Peyer's patch (tissue), 4 donors: ENCODE measurements at regions not wholly inside any gene's neighbourhood (a gene's known extent, or its start where the extent isn't known, plus 50 kb on each side); places are given as distances from the start of the nearest gene placed in this dataset.

Source experiments
- CTCF ChIP-seq, 6 experiments: fragments of 450-650 bp in 4 of 6; fragments of 200-600 bp in 2 of 6; sonication (generic) in 1 of 6; IDR thresholded peaks; one replicate each; pipeline ENCODE4 v1.5.1; 2017 to 2019; ENCODE audit warnings: antibody characterized with exemption in 6 of 6, mild to moderate bottlenecking in 3 of 6, moderate library complexity in 1 of 6
- POLR2A ChIP-seq, 2 donors: fragments of 450-650 bp; IDR thresholded peaks; one replicate each; pipeline ENCODE4 v1.5.1; 2017; ENCODE audit warnings: antibody characterized with exemption in 2 of 2, mild to moderate bottlenecking in 2 of 2, moderate library complexity in 2 of 2

DNA sequence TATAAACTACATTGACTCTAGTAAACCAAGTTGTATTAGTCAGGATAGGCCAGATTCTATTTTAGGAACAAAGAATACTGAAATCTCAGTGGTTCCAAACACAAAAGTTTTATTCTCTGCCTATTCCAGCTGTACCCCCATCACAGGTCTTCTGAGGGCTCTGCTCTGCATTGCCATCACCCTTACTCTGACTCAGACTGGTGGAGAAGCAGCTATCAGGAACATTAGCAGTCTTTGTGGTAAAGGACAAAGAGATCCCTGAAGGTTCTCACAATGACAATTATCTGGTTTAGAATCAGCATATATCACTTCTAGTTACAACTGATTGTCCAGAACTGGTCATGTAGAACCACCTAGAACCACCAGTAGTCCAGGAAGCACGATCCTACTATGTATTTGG lies 251.1 kb downstream of the GLUD2 start:
- TF ChIP-seq CTCF (IDR thresholded peaks at IDR 0.05) = no peak
- TF ChIP-seq POLR2A (IDR thresholded peaks at IDR 0.05) = no peak
